SK-N-SH (cell line): ENCODE measurements at regions not wholly inside any gene's neighbourhood (a gene's known extent, or its start where the extent isn't known, plus 50 kb on each side); places are given as distances from the start of the nearest gene placed in this dataset.

ENCODE experiments used
- CTCF ChIA-PET: fragments of 300-600, 350-600 bp; formaldehyde crosslinking; extraction: SDS; loops from one replicate; lab custom pipeline; 2021; lab: Yijun Ruan, JAX
- POLR2A ChIA-PET: fragments of 350-600 bp; sonication (Branson Sonifier 250); formaldehyde crosslinking; extraction: SDS; loops from one replicate; lab custom pipeline; 2020; ENCODE audit warnings: antibody characterized with exemption, inconsistent platforms; lab: Yijun Ruan, JAX
- DNase-seq: peaks from one replicate; pipeline ENCODE4 v3.0.0; 2012
- H2AFZ ChIP-seq: fragments of 200-600 bp; sonication (generic); 2 replicates; pipeline ENCODE4 v1.8.1; 2016; ENCODE audit warnings: antibody characterized with exemption, mild to moderate bottlenecking, low read depth
- H3F3A ChIP-seq: fragments of 200-600 bp; sonication (generic); replicated peaks from 2 replicates; pipeline ENCODE3; 2016; ENCODE audit warnings: antibody characterized with exemption, mild to moderate bottlenecking; ENCODE audit not compliant: insufficient read depth
- H3K27ac ChIP-seq, 2 experiments: fragments of 200-500 bp in 1 of 2; fragments of 200-600 bp in 1 of 2; sonication (Bioruptor generic) in 1 of 2; sonication (generic), shearing (Covaris generic) in 1 of 2; 2 replicates each; pipeline versions ENCODE4 v1.5.1 to v1.6.1; 2014 to 2016; ENCODE audit warnings: low read depth in 2 of 2, inconsistent platforms in 1 of 2, low read length in 1 of 2, mild to moderate bottlenecking in 1 of 2, mixed read lengths in 1 of 2
- H3K27me3 ChIP-seq: fragments of 200-600 bp; sonication (generic), shearing (Covaris generic); 2 replicates; pipeline ENCODE4 v1.6.1; 2016; ENCODE audit warnings: mixed run types; ENCODE audit not compliant: insufficient read depth
- H3K36me3 ChIP-seq, 2 experiments: fragments of 200-500 bp in 1 of 2; fragments of 200-600 bp in 1 of 2; sonication (Bioruptor generic) in 1 of 2; sonication (generic) in 1 of 2; replicated peaks in 1 of 2; 2 replicates each; pipeline versions ENCODE3 to v1.5.1; 2014 to 2016; ENCODE audit warnings: low read length in 1 of 2, mild to moderate bottlenecking in 1 of 2; ENCODE audit not compliant: insufficient read depth in 2 of 2, control insufficient read depth in 1 of 2
- H3K4me1 ChIP-seq, 2 experiments: fragments of 200-500 bp in 1 of 2; fragments of 200-600 bp in 1 of 2; sonication (Bioruptor generic) in 1 of 2; sonication (generic), shearing (Covaris generic) in 1 of 2; 2 replicates each; pipeline versions ENCODE4 v1.5.1 to v1.6.1; 2014 to 2016; ENCODE audit warnings: low read depth in 1 of 2, low read length in 1 of 2, mixed run types in 1 of 2; ENCODE audit not compliant: insufficient read depth in 2 of 2, control insufficient read depth in 1 of 2
- H3K4me2 ChIP-seq: fragments of 200-600 bp; sonication (generic), shearing (Covaris generic); 2 replicates; pipeline ENCODE4 v1.6.1; 2017; ENCODE audit warnings: mixed run types
- H3K4me3 ChIP-seq, 2 experiments: fragments of 200-500 bp in 1 of 2; fragments of 200-600 bp in 1 of 2; sonication (Bioruptor generic) in 1 of 2; sonication (generic), shearing (Covaris generic) in 1 of 2; 2 replicates each; pipeline versions ENCODE4 v1.5.1 to v1.8.1; 2014 to 2016; ENCODE audit warnings: low read depth in 2 of 2, inconsistent platforms in 1 of 2, low read length in 1 of 2, mild to moderate bottlenecking in 1 of 2, mixed read lengths in 1 of 2, moderate library complexity in 1 of 2
- H3K79me2 ChIP-seq: fragments of 200-600 bp; sonication (generic); 2 replicates; pipeline ENCODE4 v1.8.1; 2017; ENCODE audit warnings: mild to moderate bottlenecking; ENCODE audit not compliant: insufficient read depth
- H3K9ac ChIP-seq: fragments of 200-600 bp; sonication (generic); 2 replicates; pipeline ENCODE4 v1.6.1; 2017; ENCODE audit warnings: mixed run types
- H3K9me2 ChIP-seq: fragments of 200-600 bp; sonication (generic); 2 replicates; pipeline ENCODE4 v1.6.1; 2017; ENCODE audit warnings: mixed run types
- H3K9me3 ChIP-seq: fragments of 200-600 bp; sonication (generic); 2 replicates; pipeline ENCODE4 v1.6.1; 2017; ENCODE audit warnings: mixed run types, mild to moderate bottlenecking, moderate library complexity
- H4K20me1 ChIP-seq: fragments of 200-600 bp; sonication (generic); 2 replicates; pipeline ENCODE4 v1.6.1; 2017; ENCODE audit warnings: mild to moderate bottlenecking, mixed run types; ENCODE audit not compliant: insufficient read depth
- CHD2 ChIP-seq: fragments of 150-350 bp; IDR thresholded peaks from 2 replicates; pipeline ENCODE4 v1.6.1; 2018; ENCODE audit warnings: low read length; ENCODE audit not compliant: partially characterized antibody
- ELF1 ChIP-seq: IDR thresholded peaks from 2 replicates; pipeline ENCODE4 v1.4.0; 2012
- EP300 ChIP-seq, 2 experiments: IDR thresholded peaks; 2 replicates each; pipeline versions ENCODE4 v1.4.0 to v1.6.1; 2012; ENCODE audit warnings: borderline replicate concordance in 1 of 2, low read depth in 1 of 2, low read length in 1 of 2
- FOXJ3 ChIP-seq: sonication (generic); formaldehyde crosslinking; IDR thresholded peaks from 2 replicates; pipeline ENCODE4 v1.5.1; 2020; ENCODE audit warnings: mild to moderate bottlenecking, missing genetic modification reagents
- FOXM1 ChIP-seq: IDR thresholded peaks from 2 replicates; pipeline ENCODE4 v1.4.0; 2012; ENCODE audit warnings: low read depth, mild to moderate bottlenecking
- GATA2 ChIP-seq: sonication (generic); formaldehyde crosslinking; IDR thresholded peaks from 2 replicates; pipeline ENCODE4 v1.5.0; 2020; ENCODE audit warnings: mild to moderate bottlenecking, missing genetic modification reagents
- JUND ChIP-seq: IDR thresholded peaks from 2 replicates; pipeline ENCODE4 v1.4.0; 2012
- MEF2A ChIP-seq: IDR thresholded peaks from 2 replicates; pipeline ENCODE4 v1.4.0; 2012; ENCODE audit warnings: low read depth, borderline replicate concordance
- MXI1 ChIP-seq: IDR thresholded peaks from 2 replicates; pipeline ENCODE4 v1.6.1; 2012; ENCODE audit warnings: mild to moderate bottlenecking, low read depth, low read length, improper control_type of control experiment
- POLR2AphosphoS5 ChIP-seq: IDR thresholded peaks from 2 replicates; pipeline ENCODE4 v1.6.1; 2012; ENCODE audit warnings: low read depth, low read length
- RAD21 ChIP-seq: IDR thresholded peaks from 2 replicates; pipeline ENCODE4 v1.6.1; 2012; ENCODE audit warnings: mild to moderate bottlenecking, low read length
- RCOR1 ChIP-seq: fragments of 150-350 bp; IDR thresholded peaks from 2 replicates; pipeline ENCODE4 v1.6.1; 2017; ENCODE audit warnings: antibody characterized with exemption, low read length
- RFX5 ChIP-seq: IDR thresholded peaks from 2 replicates; pipeline ENCODE4 v1.6.1; 2012; ENCODE audit warnings: mild to moderate bottlenecking, improper control_type of control experiment, low read length
- RXRA ChIP-seq: IDR thresholded peaks from 2 replicates; pipeline ENCODE4 v1.4.0; 2012; ENCODE audit warnings: low read depth, mild to moderate bottlenecking, borderline replicate concordance
- SIN3A ChIP-seq: IDR thresholded peaks from 2 replicates; pipeline ENCODE4 v1.6.1; 2012; ENCODE audit warnings: low read depth, mild to moderate bottlenecking, low read length, moderate library complexity, borderline replicate concordance
- SMC3 ChIP-seq: IDR thresholded peaks from 2 replicates; pipeline ENCODE4 v1.6.1; 2012; ENCODE audit warnings: low read depth, low read length, improper control_type of control experiment
- TCF12 ChIP-seq: IDR thresholded peaks from 2 replicates; pipeline ENCODE4 v1.4.0; 2012
- YY1 ChIP-seq: IDR thresholded peaks from 2 replicates; pipeline ENCODE4 v1.4.0; 2012; ENCODE audit warnings: low read depth, mild to moderate bottlenecking
- WGBS: methylation state at CpG from one replicate; pipeline ENCODE4 v1.1.6; 2017; ENCODE audit warnings: low lambda C conversion rate; 5-methylcytosine and 5-hydroxymethylcytosine counted together
- TF ChIP-seq, protein P1 (sequence below): IDR thresholded peaks from 2 replicates; pipeline ENCODE4; 2012
- TF ChIP-seq, protein P2 (sequence below): IDR thresholded peaks from 2 replicates; pipeline ENCODE4 v1.4.0; 2012; ENCODE audit warnings: low read depth, borderline replicate concordance
- TF ChIP-seq, protein P3 (sequence below): fragments of 200-600 bp; sonication (generic); IDR thresholded peaks from 2 replicates; pipeline ENCODE4 v1.6.1; 2017; ENCODE audit warnings: antibody characterized with exemption, mild to moderate bottlenecking, moderate library complexity
- TF ChIP-seq, protein P4 (sequence below): fragments of 150-350 bp; IDR thresholded peaks from 2 replicates; pipeline ENCODE4 v1.6.1; 2017; ENCODE audit warnings: antibody characterized with exemption, low read length, low read depth, borderline replicate concordance

DNA sequence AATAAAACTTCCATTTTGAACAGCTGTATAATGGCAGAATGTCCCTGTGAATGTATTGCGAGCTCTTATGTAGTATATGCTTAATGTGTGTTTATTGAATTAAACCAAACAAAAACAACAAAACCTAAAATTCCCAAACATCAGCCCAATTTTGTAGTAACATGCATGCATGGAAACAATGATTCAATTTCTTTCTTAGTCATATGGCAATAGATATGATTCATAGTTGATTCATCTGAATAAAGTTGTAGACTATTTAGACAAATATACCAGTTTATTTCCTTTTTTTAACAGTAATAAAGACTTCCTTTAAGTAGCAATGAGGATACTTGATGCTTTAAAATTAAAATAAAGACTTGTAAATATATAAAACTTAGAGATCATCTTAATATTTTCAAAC, 670.6 kb downstream of the CD109 start:
- Histone ChIP-seq H3K27me3 (no peaks in the 10 kb centered on the region), H2AFZ (no peak overlapping the region), H3K4me1 (no peaks in the 10 kb centered on the region), H3K9me2 (0 out of 2 replicates have a peak, but pooled peaks cover 7% of the 10 kb centered on the region)
- WGBS: 10% methylated on average over 1 of the region's 1 CpG
- TF ChIP-seq SIN3A (no peak), TCF12 (no peak), SMC3 (no peak), MEF2A (no peak), CHD2 (no peak), ELF1 (no peak), POLR2AphosphoS5 (no peak), RAD21 (no peak), RFX5 (no peak), YY1 (no peak), GATA2 (CRISPR knock-in tag) (no peak), JUND (no peak), RXRA (no peak), EP300 (IDR thresholded peaks at IDR 0.05; ENCODE audit: borderline replicate concordance in 1 of 2, low read depth in 1 of 2, low read length in 1 of 2) (no peak), FOXM1 (no peak), RCOR1 (no peak)
- TF ChIP-seq, protein P1, sequence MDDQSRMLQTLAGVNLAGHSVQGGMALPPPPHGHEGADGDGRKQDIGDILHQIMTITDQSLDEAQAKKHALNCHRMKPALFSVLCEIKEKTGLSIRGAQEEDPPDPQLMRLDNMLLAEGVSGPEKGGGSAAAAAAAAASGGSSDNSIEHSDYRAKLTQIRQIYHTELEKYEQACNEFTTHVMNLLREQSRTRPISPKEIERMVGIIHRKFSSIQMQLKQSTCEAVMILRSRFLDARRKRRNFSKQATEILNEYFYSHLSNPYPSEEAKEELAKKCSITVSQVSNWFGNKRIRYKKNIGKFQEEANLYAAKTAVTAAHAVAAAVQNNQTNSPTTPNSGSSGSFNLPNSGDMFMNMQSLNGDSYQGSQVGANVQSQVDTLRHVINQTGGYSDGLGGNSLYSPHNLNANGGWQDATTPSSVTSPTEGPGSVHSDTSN: no peak
- TF ChIP-seq, protein P2, sequence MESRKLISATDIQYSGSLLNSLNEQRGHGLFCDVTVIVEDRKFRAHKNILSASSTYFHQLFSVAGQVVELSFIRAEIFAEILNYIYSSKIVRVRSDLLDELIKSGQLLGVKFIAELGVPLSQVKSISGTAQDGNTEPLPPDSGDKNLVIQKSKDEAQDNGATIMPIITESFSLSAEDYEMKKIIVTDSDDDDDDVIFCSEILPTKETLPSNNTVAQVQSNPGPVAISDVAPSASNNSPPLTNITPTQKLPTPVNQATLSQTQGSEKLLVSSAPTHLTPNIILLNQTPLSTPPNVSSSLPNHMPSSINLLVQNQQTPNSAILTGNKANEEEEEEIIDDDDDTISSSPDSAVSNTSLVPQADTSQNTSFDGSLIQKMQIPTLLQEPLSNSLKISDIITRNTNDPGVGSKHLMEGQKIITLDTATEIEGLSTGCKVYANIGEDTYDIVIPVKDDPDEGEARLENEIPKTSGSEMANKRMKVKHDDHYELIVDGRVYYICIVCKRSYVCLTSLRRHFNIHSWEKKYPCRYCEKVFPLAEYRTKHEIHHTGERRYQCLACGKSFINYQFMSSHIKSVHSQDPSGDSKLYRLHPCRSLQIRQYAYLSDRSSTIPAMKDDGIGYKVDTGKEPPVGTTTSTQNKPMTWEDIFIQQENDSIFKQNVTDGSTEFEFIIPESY: no peak
- TF ChIP-seq, all 33 proteins: peak for 0
- Histone ChIP-seq H4K20me1 (no peaks in the 10 kb centered on the region), H3K4me2 (no peak overlapping the region), H3K9ac (no peak overlapping the region), H3K79me2 (no peaks in the 10 kb centered on the region), H3K9me3 (no peaks in the 10 kb centered on the region), H3K27ac (no peak overlapping the region), H3F3A (peaks cover 4% of the 10 kb centered on the region), H3K36me3 (no peaks in the 10 kb centered on the region), H3K4me3 (no peak overlapping the region)
- CTCF ChIA-PET: interaction anchor here (1.5 kb wide), 1 partner anchor 842 kb away, joined by 3 read pairs; no protein-coding TSS in a partner anchor
- POLR2A ChIA-PET: no interaction called here
- no peak for DNase-seq

DNA sequence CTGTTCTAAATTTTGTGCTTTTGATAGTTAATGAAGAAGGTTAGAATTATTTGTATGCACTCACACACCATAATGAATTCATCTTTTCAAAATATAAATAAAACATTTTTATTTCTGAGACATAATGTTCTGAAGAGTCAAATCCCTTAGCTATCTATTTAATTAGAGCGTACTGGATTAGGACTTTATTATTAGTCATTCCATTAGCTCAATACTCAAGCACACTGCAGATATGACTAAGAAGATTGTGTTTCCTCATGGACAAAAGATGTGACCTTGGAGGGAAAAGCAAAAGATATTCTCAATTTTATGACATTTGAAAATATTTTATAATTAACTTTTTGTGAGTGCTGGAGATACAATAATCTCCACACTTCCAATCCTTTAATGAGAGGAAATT, 666.4 kb downstream of the CD109 start:
- Histone ChIP-seq H3K9ac (no peak overlapping the region), H4K20me1 (no peaks in the 10 kb centered on the region), H3K4me2 (no peak overlapping the region), H3K9me3 (no peaks in the 10 kb centered on the region), H3K27ac (no peak overlapping the region), H3F3A (peaks cover 4% of the 10 kb centered on the region), H3K79me2 (no peaks in the 10 kb centered on the region), H2AFZ (no peak overlapping the region), H3K4me1 (no peaks in the 10 kb centered on the region), H3K4me3 (no peak overlapping the region), H3K27me3 (no peaks in the 10 kb centered on the region), H3K36me3 (no peaks in the 10 kb centered on the region), H3K9me2 (0 out of 2 replicates have a peak, but pooled peaks cover 7% of the 10 kb centered on the region)
- ChIA-PET CTCF (no interaction called here), POLR2A (no interaction called here)
- WGBS: 17% methylated on average over 1 of the region's 1 CpG
- no peak for DNase-seq
- no peak for TF ChIP-seq RAD21
- TF ChIP-seq CHD2: no peak
- no peak for TF ChIP-seq ELF1
- TF ChIP-seq, protein P1: no peak
- TF ChIP-seq, protein P3, sequence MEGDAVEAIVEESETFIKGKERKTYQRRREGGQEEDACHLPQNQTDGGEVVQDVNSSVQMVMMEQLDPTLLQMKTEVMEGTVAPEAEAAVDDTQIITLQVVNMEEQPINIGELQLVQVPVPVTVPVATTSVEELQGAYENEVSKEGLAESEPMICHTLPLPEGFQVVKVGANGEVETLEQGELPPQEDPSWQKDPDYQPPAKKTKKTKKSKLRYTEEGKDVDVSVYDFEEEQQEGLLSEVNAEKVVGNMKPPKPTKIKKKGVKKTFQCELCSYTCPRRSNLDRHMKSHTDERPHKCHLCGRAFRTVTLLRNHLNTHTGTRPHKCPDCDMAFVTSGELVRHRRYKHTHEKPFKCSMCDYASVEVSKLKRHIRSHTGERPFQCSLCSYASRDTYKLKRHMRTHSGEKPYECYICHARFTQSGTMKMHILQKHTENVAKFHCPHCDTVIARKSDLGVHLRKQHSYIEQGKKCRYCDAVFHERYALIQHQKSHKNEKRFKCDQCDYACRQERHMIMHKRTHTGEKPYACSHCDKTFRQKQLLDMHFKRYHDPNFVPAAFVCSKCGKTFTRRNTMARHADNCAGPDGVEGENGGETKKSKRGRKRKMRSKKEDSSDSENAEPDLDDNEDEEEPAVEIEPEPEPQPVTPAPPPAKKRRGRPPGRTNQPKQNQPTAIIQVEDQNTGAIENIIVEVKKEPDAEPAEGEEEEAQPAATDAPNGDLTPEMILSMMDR: no peak
- no peak for TF ChIP-seq EP300 (IDR thresholded peaks at IDR 0.05; ENCODE audit: borderline replicate concordance in 1 of 2, low read depth in 1 of 2, low read length in 1 of 2)
- no peak for TF ChIP-seq JUND
- TF ChIP-seq, protein P4, sequence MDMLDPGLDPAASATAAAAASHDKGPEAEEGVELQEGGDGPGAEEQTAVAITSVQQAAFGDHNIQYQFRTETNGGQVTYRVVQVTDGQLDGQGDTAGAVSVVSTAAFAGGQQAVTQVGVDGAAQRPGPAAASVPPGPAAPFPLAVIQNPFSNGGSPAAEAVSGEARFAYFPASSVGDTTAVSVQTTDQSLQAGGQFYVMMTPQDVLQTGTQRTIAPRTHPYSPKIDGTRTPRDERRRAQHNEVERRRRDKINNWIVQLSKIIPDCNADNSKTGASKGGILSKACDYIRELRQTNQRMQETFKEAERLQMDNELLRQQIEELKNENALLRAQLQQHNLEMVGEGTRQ: no peak
- TF ChIP-seq RCOR1: no peak
- TF ChIP-seq GATA2 (CRISPR knock-in tag): no peak
- no peak for TF ChIP-seq YY1
- no peak for TF ChIP-seq RXRA
- TF ChIP-seq FOXJ3 (CRISPR knock-in tag): no peak
- no peak for TF ChIP-seq SIN3A
- no peak for TF ChIP-seq MEF2A
- TF ChIP-seq MXI1: no peak
